Type B pancreatic cell (in vitro differentiated cells): ENCODE measurements at regions not wholly inside any gene's neighbourhood (a gene's known extent, or its start where the extent isn't known, plus 50 kb on each side); places are given as distances from the start of the nearest gene placed in this dataset.
"Not testable (repeated sequence)": the region's sequence is repeated elsewhere in the genome, so short reads cannot be mapped to it uniquely, and the experiment has no call there.

ENCODE experiments used
- DNase-seq: peaks from one replicate; pipeline ENCODE4 v3.0.0; 2021; ENCODE audit warnings: mixed read lengths; ENCODE audit not compliant: unreplicated experiment; ENCODE audit errors: extremely low spot score
- H3K27ac Mint-ChIP-seq: 2 replicates; pipeline ENCODE4 v1.8.0; 2021; ENCODE audit warnings: mild to moderate bottlenecking, mixed read lengths
- H3K27me3 Mint-ChIP-seq: 2 replicates; pipeline ENCODE4 v1.8.0; 2021; ENCODE audit warnings: mixed read lengths
- H3K36me3 Mint-ChIP-seq: 2 replicates; pipeline ENCODE4 v1.8.0; 2021; ENCODE audit warnings: mixed read lengths
- H3K4me1 Mint-ChIP-seq: one replicate; pipeline ENCODE4 v1.8.0; 2021; ENCODE audit warnings: mixed read lengths; ENCODE audit not compliant: unreplicated experiment
- H3K4me3 Mint-ChIP-seq: 2 replicates; pipeline ENCODE4 v1.8.0; 2021; ENCODE audit warnings: mild to moderate bottlenecking, mixed read lengths
- H3K9me3 Mint-ChIP-seq: 2 replicates; pipeline ENCODE4 v1.8.0; 2021; ENCODE audit warnings: mixed read lengths
- TF ChIP-seq, protein P1 (sequence below): fragments of 200-600 bp; sonication (generic); conservative IDR thresholded peaks from 2 replicates; pipeline ENCODE4 v1.5.0; 2021; ENCODE audit warnings: antibody characterized with exemption, mild to moderate bottlenecking

DNA sequence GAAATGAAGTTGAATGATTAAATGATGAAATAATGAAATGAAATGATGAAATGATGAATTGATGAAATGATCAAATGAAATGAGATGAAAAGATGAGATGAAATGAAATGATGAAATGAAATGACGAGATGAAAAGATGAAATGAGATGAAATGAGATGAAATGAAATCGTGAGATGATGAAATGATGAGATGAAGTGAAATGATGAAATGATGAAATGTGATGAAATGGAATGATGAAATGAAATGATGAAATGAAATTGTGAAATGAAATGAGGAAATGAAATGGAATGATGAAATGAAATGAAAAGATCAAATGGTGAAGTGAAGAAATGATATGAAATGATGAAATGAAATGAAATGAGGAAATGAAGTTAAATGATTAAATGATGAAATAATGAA, 468.7 kb downstream of the FAM72C start:
- not testable (repeated sequence) for DNase-seq, H3K4me1 Mint-ChIP-seq, H3K27ac Mint-ChIP-seq, H3K4me3 Mint-ChIP-seq
- Mint-ChIP-seq H3K36me3 (peaks cover 12% of the 10 kb centered on the region), H3K27me3 (peaks cover 11% of the 10 kb centered on the region), H3K9me3 (peaks cover 12% of the 10 kb centered on the region)

DNA sequence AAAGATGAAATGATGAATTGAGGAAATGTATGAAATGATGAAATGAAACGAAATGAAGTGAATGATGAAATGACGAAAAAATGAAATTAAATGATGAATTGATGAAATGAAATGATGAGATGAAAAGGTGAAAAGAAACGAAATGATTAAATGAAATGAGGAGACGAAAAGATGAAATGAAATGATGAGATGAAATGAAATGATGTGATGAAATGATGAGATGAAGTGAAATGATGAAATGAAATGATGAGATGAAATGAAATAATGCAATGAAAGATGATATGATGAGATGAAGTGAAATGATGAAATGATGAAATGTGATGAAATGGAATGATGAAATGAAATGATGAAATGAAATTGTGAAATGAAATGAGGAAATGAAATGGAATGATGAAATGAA, 469.7 kb downstream of the FAM72C start:
- peaks cover 12% of the 10 kb centered on the region for H3K36me3 Mint-ChIP-seq
- not testable (repeated sequence) for H3K27ac Mint-ChIP-seq

DNA sequence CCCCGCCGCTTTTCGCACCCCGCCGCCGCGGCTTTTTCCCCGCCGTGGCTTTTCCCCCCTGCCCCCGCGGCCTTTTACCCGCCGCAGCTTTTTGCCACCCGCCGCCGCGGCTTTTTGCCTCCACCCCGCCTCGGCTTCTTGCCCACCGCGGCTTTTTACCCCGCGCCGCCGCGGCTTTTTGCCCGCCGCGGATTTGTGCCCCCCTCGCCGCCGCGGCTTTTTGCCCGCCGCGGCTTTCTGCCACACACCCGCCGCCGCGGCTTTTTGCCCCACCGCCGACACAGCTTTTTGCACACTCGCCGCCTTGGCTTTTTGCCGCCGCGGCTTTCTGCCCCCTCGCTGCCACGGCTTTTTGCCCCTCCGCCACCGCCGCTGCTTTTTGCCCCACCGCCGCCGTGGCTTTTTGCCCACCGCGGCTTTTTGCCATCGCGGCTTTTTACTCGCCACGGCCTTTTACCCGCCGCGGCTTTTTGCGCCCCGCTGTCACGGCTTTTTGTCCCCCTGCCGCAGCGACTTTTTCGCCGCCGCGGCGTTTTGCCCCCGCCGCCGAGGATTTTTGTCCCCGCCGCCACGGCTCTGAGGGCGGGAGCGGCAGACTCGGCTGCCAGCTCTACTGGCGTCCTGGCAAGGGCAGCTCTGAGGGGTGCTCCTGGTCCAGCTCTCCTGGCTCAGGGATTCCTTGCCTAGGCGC, 473.6 kb downstream of the FAM72C start:
- not testable (repeated sequence) for H3K4me1 Mint-ChIP-seq, H3K4me3 Mint-ChIP-seq, H3K9me3 Mint-ChIP-seq, H3K27me3 Mint-ChIP-seq, H3K27ac Mint-ChIP-seq, H3K36me3 Mint-ChIP-seq, DNase-seq

More for the DNA sequence above, 469.7 kb downstream of the FAM72C start:
- DNase-seq, H3K4me1 Mint-ChIP-seq: not testable (repeated sequence)
- H3K9me3 Mint-ChIP-seq = peaks cover 12% of the 10 kb centered on the region
- peaks cover 11% of the 10 kb centered on the region for H3K27me3 Mint-ChIP-seq
- H3K4me3 Mint-ChIP-seq = peak overlapping the region; percentile 1

DNA sequence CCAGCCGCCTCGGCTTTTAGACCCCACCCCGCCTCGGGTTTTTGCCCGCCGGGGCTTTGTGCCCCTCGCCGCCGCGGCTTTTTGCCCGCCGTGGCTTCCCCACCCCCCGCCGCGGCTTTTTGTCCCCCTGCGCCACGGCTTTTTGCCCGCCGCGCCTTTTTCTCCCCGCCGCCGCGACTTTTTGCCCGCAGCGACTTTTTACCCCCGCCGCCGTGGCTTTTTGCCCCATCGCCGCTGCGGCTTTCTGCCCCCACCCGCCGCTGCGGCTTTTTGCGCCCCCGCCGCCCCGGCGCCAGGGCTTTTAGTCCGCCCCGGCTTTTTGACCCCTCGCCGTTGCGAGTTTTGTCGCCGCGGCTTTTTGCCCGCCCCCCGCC, 474.4 kb downstream of the FAM72C start:
- no peaks in the 10 kb centered on the region for H3K4me1 Mint-ChIP-seq
- no peaks in the 10 kb centered on the region for H3K9me3 Mint-ChIP-seq
- no peak overlapping the region for H3K27ac Mint-ChIP-seq
- DNase-seq = no peak
- H3K4me3 Mint-ChIP-seq = no peak overlapping the region
- H3K36me3 Mint-ChIP-seq = peaks cover 5% of the 10 kb centered on the region
- TF ChIP-seq, protein P1, sequence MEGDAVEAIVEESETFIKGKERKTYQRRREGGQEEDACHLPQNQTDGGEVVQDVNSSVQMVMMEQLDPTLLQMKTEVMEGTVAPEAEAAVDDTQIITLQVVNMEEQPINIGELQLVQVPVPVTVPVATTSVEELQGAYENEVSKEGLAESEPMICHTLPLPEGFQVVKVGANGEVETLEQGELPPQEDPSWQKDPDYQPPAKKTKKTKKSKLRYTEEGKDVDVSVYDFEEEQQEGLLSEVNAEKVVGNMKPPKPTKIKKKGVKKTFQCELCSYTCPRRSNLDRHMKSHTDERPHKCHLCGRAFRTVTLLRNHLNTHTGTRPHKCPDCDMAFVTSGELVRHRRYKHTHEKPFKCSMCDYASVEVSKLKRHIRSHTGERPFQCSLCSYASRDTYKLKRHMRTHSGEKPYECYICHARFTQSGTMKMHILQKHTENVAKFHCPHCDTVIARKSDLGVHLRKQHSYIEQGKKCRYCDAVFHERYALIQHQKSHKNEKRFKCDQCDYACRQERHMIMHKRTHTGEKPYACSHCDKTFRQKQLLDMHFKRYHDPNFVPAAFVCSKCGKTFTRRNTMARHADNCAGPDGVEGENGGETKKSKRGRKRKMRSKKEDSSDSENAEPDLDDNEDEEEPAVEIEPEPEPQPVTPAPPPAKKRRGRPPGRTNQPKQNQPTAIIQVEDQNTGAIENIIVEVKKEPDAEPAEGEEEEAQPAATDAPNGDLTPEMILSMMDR = no peak
- H3K27me3 Mint-ChIP-seq = peaks cover 4% of the 10 kb centered on the region

DNA sequence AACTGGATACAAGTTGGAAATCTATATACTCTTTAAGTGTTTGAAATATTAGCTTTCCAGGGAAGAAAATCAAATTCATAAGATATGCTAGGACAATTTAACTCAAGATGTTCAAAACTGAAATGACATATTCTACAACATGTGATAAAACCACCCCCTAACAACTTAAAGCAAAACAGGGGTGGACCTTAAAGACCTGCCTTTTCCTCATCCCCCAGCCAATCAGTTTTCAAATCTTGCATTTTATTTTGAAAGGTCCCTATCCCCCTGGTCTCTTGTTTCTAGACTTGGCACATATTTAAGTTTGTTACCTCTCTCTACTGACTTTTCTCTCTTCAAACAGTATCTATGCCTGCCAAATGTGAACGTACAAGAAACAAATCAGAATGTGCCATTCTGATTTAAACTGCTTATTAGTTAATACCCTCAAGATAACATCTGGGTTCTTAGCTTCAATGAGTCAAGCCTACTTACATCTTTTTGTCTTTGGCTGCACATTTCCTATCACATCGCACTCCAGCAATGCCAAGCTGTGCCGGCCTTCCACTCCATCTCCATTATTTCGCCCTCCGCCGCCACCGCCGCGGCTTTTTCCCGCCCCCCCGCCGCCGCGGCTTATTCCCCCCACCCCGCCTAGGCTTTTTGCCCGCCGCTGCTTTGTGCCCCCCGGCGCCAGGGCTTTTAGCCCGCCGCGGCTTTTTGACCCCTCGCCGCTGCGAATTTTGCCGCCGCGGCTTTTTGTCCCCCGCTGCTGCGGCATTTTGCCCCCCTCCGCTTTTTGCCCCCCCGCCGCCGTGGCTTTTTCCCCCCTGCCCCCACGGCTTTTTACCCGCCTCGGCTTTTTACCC, 475.0 kb downstream of the FAM72C start:
- DNase-seq, H3K27me3 Mint-ChIP-seq, H3K4me3 Mint-ChIP-seq, H3K27ac Mint-ChIP-seq, H3K9me3 Mint-ChIP-seq, H3K4me1 Mint-ChIP-seq, H3K36me3 Mint-ChIP-seq: not testable (repeated sequence)
